ENCODE measurements at regions not wholly inside any gene's neighbourhood (a gene's known extent, or its start where the extent isn't known, plus 50 kb on each side); places are given as distances from the start of the nearest gene placed in this dataset.
"Not testable (repeated sequence)": the region's sequence is repeated elsewhere in the genome, so short reads cannot be mapped to it uniquely, and the experiment has no call there.

- FAIRE-seq: no peak
- no peak for DNase-seq (ENCODE audit: low spot score)
These were observed 360.2 kb downstream of the GALC start for GRCh38 chr14:87632796-87633195.

- FAIRE-seq (no peak), DNase-seq (ENCODE audit: low spot score) (no peak)
These were observed 362.1 kb downstream of the GALC start for GRCh38 chr14:87630846-87631245.

- FAIRE-seq: no peak
- DNase-seq (ENCODE audit: low spot score): no peak
These were observed 363.2 kb downstream of the GALC start for GRCh38 chr14:87629788-87630187.

GRCh38 chr14:87628780-87629179 is 364.2 kb downstream of the GALC start:
- DNase-seq (ENCODE audit: low spot score) (no peak), FAIRE-seq (no peak)

- no peak for FAIRE-seq
- no peak for DNase-seq (ENCODE audit: low spot score)
These were observed 364.9 kb downstream of the GALC start for GRCh38 chr14:87628129-87628528.

- FAIRE-seq (no peak), DNase-seq (ENCODE audit: low spot score) (no peak)
These were observed 366.7 kb downstream of the GALC start for GRCh38 chr14:87626266-87626665.

- FAIRE-seq (no peak), DNase-seq (ENCODE audit: low spot score) (no peak)
These were observed 369.4 kb downstream of the GALC start for GRCh38 chr14:87623616-87624015.

- FAIRE-seq: no peak
- no peak for DNase-seq (ENCODE audit: low spot score)
These were observed 375.9 kb downstream of the GALC start for GRCh38 chr14:87617079-87617478.

- FAIRE-seq (no peak), DNase-seq (ENCODE audit: low spot score) (no peak)
These were observed 376.9 kb downstream of the GALC start for GRCh38 chr14:87615822-87616679.

GRCh38 chr14:87615047-87615446 is 377.9 kb downstream of the GALC start:
- FAIRE-seq (no peak), DNase-seq (ENCODE audit: low spot score) (no peak)

- DNase-seq (ENCODE audit: low spot score) (no peak), FAIRE-seq (no peak)
These were observed 379.1 kb downstream of the GALC start for GRCh38 chr14:87613881-87614280.

GRCh38 chr14:87607056-87607455 is 385.9 kb downstream of the GALC start:
- not testable (repeated sequence) for DNase-seq (ENCODE audit: low spot score); FAIRE-seq

- DNase-seq (ENCODE audit: low spot score): no peak
- FAIRE-seq: no peak
These were observed 391.9 kb downstream of the GALC start for GRCh38 chr14:87601036-87601435.

- no peak for DNase-seq (ENCODE audit: low spot score)
- FAIRE-seq: no peak
These were observed 392.7 kb downstream of the GALC start for GRCh38 chr14:87600240-87600639.

GRCh38 chr14:87581298-87581697 is 411.7 kb downstream of the GALC start:
- DNase-seq (ENCODE audit: low spot score) (no peak), FAIRE-seq (no peak)

- FAIRE-seq (no peak), DNase-seq (ENCODE audit: low spot score) (no peak)
These were observed 413.9 kb downstream of the GALC start for GRCh38 chr14:87579036-87579435.

GRCh38 chr14:87575378-87575777 is 417.6 kb downstream of the GALC start:
- no peak for DNase-seq (ENCODE audit: low spot score)
- no peak for FAIRE-seq

GRCh38 chr14:87573591-87573990 is 419.4 kb downstream of the GALC start:
- FAIRE-seq (no peak), DNase-seq (ENCODE audit: low spot score) (no peak)

- FAIRE-seq (no peak), DNase-seq (ENCODE audit: low spot score) (no peak)
These were observed 425.2 kb downstream of the GALC start for GRCh38 chr14:87567618-87568295.

GRCh38 chr14:87566991-87567390 is 426.0 kb downstream of the GALC start:
- DNase-seq (ENCODE audit: low spot score) (no peak), FAIRE-seq (no peak)

GRCh38 chr14:87547536-87547935 is 445.4 kb downstream of the GALC start:
- FAIRE-seq (no peak), DNase-seq (ENCODE audit: low spot score) (no peak)

- FAIRE-seq (no peak), DNase-seq (ENCODE audit: low spot score) (no peak)
These were observed 450.7 kb downstream of the GALC start for GRCh38 chr14:87542288-87542687.

- DNase-seq (ENCODE audit: low spot score) (no peak), FAIRE-seq (no peak)
These were observed 452.6 kb downstream of the GALC start for GRCh38 chr14:87540339-87540738.
